ENCODE measurements at regions not wholly inside any gene's neighbourhood (a gene's known extent, or its start where the extent isn't known, plus 50 kb on each side); places are given as distances from the start of the nearest gene placed in this dataset.

DNA sequence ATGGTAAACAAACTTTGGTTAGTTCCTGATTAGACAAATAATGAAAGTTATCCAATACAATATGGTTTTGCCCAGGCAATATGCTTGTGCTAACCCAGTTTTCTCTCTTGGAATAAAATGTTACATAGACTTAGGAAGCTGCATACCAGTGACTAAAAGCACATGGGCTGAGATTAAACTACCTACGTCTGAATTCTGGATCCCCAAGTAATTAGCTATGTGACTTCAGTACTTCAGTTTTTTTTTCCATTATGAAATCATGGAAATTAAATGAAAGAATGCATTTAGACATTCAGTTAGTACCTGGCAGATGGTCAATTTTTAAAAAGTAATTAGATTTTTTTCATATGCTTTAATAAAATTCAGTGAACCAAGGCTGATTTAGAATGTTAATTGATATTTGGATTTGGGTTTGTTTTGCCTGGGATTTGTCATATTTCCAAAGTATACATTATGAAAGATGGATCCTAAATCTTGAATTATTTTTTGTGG, 213.9 kb downstream of the PTH2R start:
- TF ChIP-seq CTCF (conservative IDR thresholded peaks at IDR 0.05 in 1 of 2, IDR thresholded peaks at IDR 0.05 in 1 of 2; ENCODE audit: low read depth in 1 of 2, low read length in 2 of 2): no peak
- TF ChIP-seq EZH2 (IDR thresholded peaks at IDR 0.05; ENCODE audit: low read length, missing control alignments): no peak
